ENCODE measurements at regions not wholly inside any gene's neighbourhood (a gene's known extent, or its start where the extent isn't known, plus 50 kb on each side); places are given as distances from the start of the nearest gene placed in this dataset.

DNA sequence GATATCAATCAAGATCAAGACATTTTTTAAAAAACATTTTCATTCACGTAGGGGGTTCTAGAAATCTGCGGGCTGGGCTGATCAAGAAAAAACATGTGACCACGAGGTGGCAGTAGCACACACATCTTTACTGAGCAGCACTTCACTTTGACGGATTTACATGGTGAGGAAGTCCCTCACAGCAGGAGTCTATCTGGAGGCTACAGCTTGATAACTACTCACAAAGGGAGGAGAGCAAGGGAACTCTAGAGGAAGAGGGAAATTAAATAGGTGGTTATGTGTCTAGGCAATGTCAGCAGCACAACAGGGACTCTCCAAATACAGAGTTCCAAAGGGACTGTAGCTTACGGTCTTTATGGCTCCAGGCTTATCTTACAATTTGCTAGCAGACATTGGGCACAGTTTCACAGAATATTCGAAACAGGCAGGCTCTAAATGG, 248.1 kb downstream of the DPY19L2 start:
- peak in 2 of 3 donors; percentile 2 to 17 for DNase-seq
- 83% methylated on average over 5 of the region's 6 CpGs for WGBS (ENCODE audit: insufficient coverage)
- Histone ChIP-seq H3K27me3 (ENCODE audit: control insufficient read depth in 2 of 2, insufficient read depth in 2 of 2, low read length in 2 of 2) (no peaks in the 10 kb centered on the region), H2AFZ (ENCODE audit: insufficient read depth, low read depth, low read length, poor library complexity, severe bottlenecking) (no peak overlapping the region), H3K4me1 (ENCODE audit: control insufficient read depth in 1 of 2, insufficient read depth in 2 of 2, low read length in 2 of 2) (no peaks in the 10 kb centered on the region), H3K27ac (ENCODE audit: low read depth in 1 of 2, low read length in 2 of 2) (no peak overlapping the region), H4K20me1 (ENCODE audit: insufficient read depth, low read length) (no peaks in the 10 kb centered on the region), H3K79me2 (ENCODE audit: insufficient read depth, low read length) (no peaks in the 10 kb centered on the region), H3K9me3 (replicated peaks in 1 of 2; ENCODE audit: control insufficient read depth in 1 of 2, insufficient read depth in 1 of 2, low read length in 2 of 2) (peaks cover 9 to 11% of the 10 kb centered on the region in 2 donors), H3K36me3 (replicated peaks in 1 of 2; ENCODE audit: control insufficient read depth in 1 of 2, insufficient read depth in 2 of 2, low read length in 2 of 2) (no peaks in the 10 kb centered on the region), H3K4me2 (replicated peaks; ENCODE audit: extremely low read depth, low read length, poor library complexity, severe bottlenecking) (no peak overlapping the region), H3K4me3 (replicated peaks in 1 of 3; ENCODE audit: low read depth in 2 of 3, low read length in 3 of 3) (no peak overlapping the region), H3K9ac (ENCODE audit: insufficient read depth, low read length, poor library complexity, severe bottlenecking) (no peak overlapping the region)
- Mint-ChIP-seq H3K27me3 (ENCODE audit: low read depth in 3 of 3) (peaks cover 0 to 2% (median 0%) of the 10 kb centered on the region in 3 donors), H3K36me3 (no peaks in the 10 kb centered on the region), H3K4me3 (no peak overlapping the region), H3K4me1 (no peaks in the 10 kb centered on the region), H3K27ac (no peak overlapping the region), H3K9me3 (peaks cover 6 to 20% (median 14%) of the 10 kb centered on the region in 7 donors)
- TF ChIP-seq, protein P1, sequence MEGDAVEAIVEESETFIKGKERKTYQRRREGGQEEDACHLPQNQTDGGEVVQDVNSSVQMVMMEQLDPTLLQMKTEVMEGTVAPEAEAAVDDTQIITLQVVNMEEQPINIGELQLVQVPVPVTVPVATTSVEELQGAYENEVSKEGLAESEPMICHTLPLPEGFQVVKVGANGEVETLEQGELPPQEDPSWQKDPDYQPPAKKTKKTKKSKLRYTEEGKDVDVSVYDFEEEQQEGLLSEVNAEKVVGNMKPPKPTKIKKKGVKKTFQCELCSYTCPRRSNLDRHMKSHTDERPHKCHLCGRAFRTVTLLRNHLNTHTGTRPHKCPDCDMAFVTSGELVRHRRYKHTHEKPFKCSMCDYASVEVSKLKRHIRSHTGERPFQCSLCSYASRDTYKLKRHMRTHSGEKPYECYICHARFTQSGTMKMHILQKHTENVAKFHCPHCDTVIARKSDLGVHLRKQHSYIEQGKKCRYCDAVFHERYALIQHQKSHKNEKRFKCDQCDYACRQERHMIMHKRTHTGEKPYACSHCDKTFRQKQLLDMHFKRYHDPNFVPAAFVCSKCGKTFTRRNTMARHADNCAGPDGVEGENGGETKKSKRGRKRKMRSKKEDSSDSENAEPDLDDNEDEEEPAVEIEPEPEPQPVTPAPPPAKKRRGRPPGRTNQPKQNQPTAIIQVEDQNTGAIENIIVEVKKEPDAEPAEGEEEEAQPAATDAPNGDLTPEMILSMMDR (IDR thresholded peaks at IDR 0.05) = peak; percentile 68
- intact Hi-C loops (cut with micrococcal nuclease) = no loop called here

DNA sequence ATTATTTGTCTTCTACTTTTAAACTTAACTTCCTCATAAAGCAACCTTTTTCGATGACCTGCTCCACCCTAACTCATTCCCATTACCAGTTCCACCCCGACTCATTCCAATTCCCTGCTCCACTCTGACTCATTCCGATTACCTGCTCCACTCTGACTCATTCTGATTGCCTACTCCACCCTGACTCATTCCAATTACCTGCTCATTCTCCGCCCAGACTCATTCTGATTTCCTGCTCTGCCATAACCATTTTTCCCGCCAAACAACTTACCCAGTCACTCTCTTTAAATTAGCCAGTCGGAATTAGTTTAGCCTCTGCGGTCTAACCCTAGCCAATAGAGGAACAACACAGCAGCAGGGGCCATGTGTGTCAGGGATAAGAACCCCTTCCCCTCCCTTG, 249.1 kb downstream of the DPY19L2 start:
- Histone ChIP-seq H3K4me3 (replicated peaks in 1 of 3; ENCODE audit: low read depth in 2 of 3, low read length in 3 of 3) (no peak overlapping the region), H3K27me3 (ENCODE audit: control insufficient read depth in 2 of 2, insufficient read depth in 2 of 2, low read length in 2 of 2) (no peaks in the 10 kb centered on the region), H2AFZ (ENCODE audit: insufficient read depth, low read depth, low read length, poor library complexity, severe bottlenecking) (no peak overlapping the region), H3K4me2 (replicated peaks; ENCODE audit: extremely low read depth, low read length, poor library complexity, severe bottlenecking) (no peak overlapping the region), H3K36me3 (replicated peaks in 1 of 2; ENCODE audit: control insufficient read depth in 1 of 2, insufficient read depth in 2 of 2, low read length in 2 of 2) (no peaks in the 10 kb centered on the region), H4K20me1 (ENCODE audit: insufficient read depth, low read length) (no peaks in the 10 kb centered on the region), H3K4me1 (ENCODE audit: control insufficient read depth in 1 of 2, insufficient read depth in 2 of 2, low read length in 2 of 2) (no peaks in the 10 kb centered on the region), H3K9ac (ENCODE audit: insufficient read depth, low read length, poor library complexity, severe bottlenecking) (no peak overlapping the region), H3K9me3 (replicated peaks in 1 of 2; ENCODE audit: control insufficient read depth in 1 of 2, insufficient read depth in 1 of 2, low read length in 2 of 2) (peaks cover 13 to 14% of the 10 kb centered on the region in 2 donors), H3K79me2 (ENCODE audit: insufficient read depth, low read length) (no peaks in the 10 kb centered on the region), H3K27ac (ENCODE audit: low read depth in 1 of 2, low read length in 2 of 2) (no peak overlapping the region)
- peaks cover 0 to 2% (median 0%) of the 10 kb centered on the region in 3 donors for H3K27me3 Mint-ChIP-seq (ENCODE audit: low read depth in 3 of 3)
- no peak overlapping the region for H3K27ac Mint-ChIP-seq
- TF ChIP-seq, protein P1 (IDR thresholded peaks at IDR 0.05) = no peak
- WGBS (ENCODE audit: insufficient coverage) = 91% methylated on average over 4 of the region's 7 CpGs
- no peak for DNase-seq
- H3K9me3 Mint-ChIP-seq = peaks cover 11 to 29% (median 20%) of the 10 kb centered on the region in 7 donors
- intact Hi-C loops (cut with micrococcal nuclease) = no loop called here
- no peak overlapping the region for H3K4me3 Mint-ChIP-seq
- H3K36me3 Mint-ChIP-seq = no peaks in the 10 kb centered on the region
- H3K4me1 Mint-ChIP-seq = no peaks in the 10 kb centered on the region
